PC-9 (cell line): ENCODE measurements at regions not wholly inside any gene's neighbourhood (a gene's known extent, or its start where the extent isn't known, plus 50 kb on each side); places are given as distances from the start of the nearest gene placed in this dataset.

Source experiments
- BruUV-seq: library from RNA; stranded (reverse); fragments of 400-500 nt; replicated peaks from 2 replicates; lab custom pipeline; 2021; lab: Mats Ljungman, UMichigan
- CTCF ChIA-PET: fragments of 300-600 bp; sonication (Branson Sonifier 250); formaldehyde crosslinking; loops from one replicate; lab custom pipeline; 2022; ENCODE audit warnings: antibody characterized with exemption; lab: Charles Lee
- POLR2A ChIA-PET: fragments of 300-600 bp; sonication (Branson Sonifier 250); formaldehyde crosslinking; loops from one replicate; lab custom pipeline; 2022; ENCODE audit warnings: antibody characterized with exemption; ENCODE audit not compliant: unreplicated experiment; lab: Charles Lee
- DNase-seq, 2 experiments: peaks; one replicate each; pipeline versions ENCODE4 v3.0.0 to v3.0.0-alpha.2; 2015 to 2022; ENCODE audit warnings: mixed read lengths in 1 of 2
- H2AFZ ChIP-seq: fragments of 200-600 bp; sonication (generic); 2 replicates; pipeline ENCODE4 v1.8.1; 2017; ENCODE audit warnings: antibody characterized with exemption
- H3F3A ChIP-seq: fragments of 200-600 bp; sonication (generic); 2 replicates; pipeline ENCODE4 v1.8.1; 2017; ENCODE audit warnings: antibody characterized with exemption, mild to moderate bottlenecking, low read depth; ENCODE audit not compliant: insufficient read depth
- H3K27ac ChIP-seq: fragments of 200-600 bp; sonication (generic); 2 replicates; pipeline ENCODE4 v1.6.1; 2016; ENCODE audit warnings: mixed run types
- H3K27me3 ChIP-seq: fragments of 200-600 bp; sonication (generic); 2 replicates; pipeline ENCODE4 v1.6.1; 2016; ENCODE audit warnings: low read depth, mixed run types; ENCODE audit not compliant: insufficient read depth
- H3K36me3 ChIP-seq: fragments of 200-600 bp; sonication (generic); 2 replicates; pipeline ENCODE4 v1.6.1; 2016; ENCODE audit warnings: low read depth, mixed run types
- H3K4me1 ChIP-seq: fragments of 200-600 bp; sonication (generic); replicated peaks from 2 replicates; pipeline ENCODE4 v1.6.1; 2016; ENCODE audit warnings: mixed run types; ENCODE audit not compliant: insufficient read depth
- H3K4me2 ChIP-seq: fragments of 200-600 bp; sonication (generic); 2 replicates; pipeline ENCODE4 v1.6.1; 2017; ENCODE audit warnings: mixed run types
- H3K4me3 ChIP-seq: fragments of 200-600 bp; sonication (generic); 2 replicates; pipeline ENCODE4 v1.6.1; 2016; ENCODE audit warnings: mixed run types
- H3K79me2 ChIP-seq: fragments of 200-600 bp; sonication (generic); 2 replicates; pipeline ENCODE4 v1.6.1; 2017; ENCODE audit warnings: low read depth, mixed run types
- H3K9me2 ChIP-seq: fragments of 200-600 bp; sonication (generic); 2 replicates; pipeline ENCODE4 v1.8.1; 2017; ENCODE audit warnings: mild to moderate bottlenecking; ENCODE audit not compliant: insufficient read depth
- H3K9me3 ChIP-seq: fragments of 200-600 bp; sonication (generic); 2 replicates; pipeline ENCODE4 v1.8.1; 2016; ENCODE audit warnings: low read depth; ENCODE audit not compliant: insufficient read depth
- H4K20me1 ChIP-seq: fragments of 200-600 bp; sonication (generic); 2 replicates; pipeline ENCODE4 v1.8.1; 2017; ENCODE audit not compliant: insufficient read depth
- EZH2 ChIP-seq: fragments of 200-600 bp; sonication (generic); IDR thresholded peaks from 2 replicates; pipeline ENCODE4 v1.8.0; 2017; ENCODE audit warnings: antibody characterized with exemption, low read depth
- intact Hi-C: fragments of 100-400 bp; cut with micrococcal nuclease; formaldehyde crosslinking; loops from one replicate; pipeline ENCODE4 v1.10.0; 2022; ENCODE audit not compliant: unreplicated experiment
- TF ChIP-seq, protein P1 (sequence below): fragments of 200-600 bp; sonication (generic); conservative IDR thresholded peaks from 2 replicates; pipeline ENCODE4 v1.6.1; 2017; ENCODE audit warnings: mixed run types, antibody characterized with exemption, mild to moderate bottlenecking, moderate library complexity

DNA sequence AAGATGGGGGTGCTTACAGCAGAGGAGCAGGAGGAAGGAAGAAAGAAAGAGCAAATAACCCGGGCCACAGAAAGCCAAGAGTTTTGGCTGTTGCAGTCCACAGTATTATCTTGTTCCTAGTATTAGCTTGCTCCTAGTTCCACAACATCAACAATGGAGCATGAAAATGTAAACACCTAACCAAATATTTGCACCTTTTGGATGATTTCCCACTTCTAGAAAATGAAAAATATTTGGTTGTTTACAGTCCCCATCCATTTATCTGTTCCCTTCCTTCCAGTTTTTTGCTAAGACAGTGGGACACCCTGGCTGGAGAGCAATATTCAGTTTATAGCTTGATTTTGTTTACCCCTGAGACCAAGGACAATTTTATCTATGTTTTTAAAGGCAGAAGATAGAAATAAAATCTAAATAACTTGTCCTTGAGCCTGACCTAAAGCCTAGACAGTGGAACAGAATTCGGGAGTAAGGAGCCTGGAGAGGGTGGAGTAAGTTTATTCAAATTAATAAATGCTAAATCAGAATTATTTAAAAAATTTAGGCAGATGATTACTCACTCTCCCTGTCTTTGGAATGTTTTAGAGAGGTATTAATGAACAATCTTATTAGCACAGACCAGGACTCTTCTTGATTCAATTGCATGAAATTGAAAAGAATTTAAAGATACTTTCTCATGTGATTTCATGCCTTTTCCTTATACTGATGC, 51.6 kb downstream of the RESF1 start:
- POLR2A ChIA-PET, result no interaction called here
- intact Hi-C loops, result no loop called here

DNA sequence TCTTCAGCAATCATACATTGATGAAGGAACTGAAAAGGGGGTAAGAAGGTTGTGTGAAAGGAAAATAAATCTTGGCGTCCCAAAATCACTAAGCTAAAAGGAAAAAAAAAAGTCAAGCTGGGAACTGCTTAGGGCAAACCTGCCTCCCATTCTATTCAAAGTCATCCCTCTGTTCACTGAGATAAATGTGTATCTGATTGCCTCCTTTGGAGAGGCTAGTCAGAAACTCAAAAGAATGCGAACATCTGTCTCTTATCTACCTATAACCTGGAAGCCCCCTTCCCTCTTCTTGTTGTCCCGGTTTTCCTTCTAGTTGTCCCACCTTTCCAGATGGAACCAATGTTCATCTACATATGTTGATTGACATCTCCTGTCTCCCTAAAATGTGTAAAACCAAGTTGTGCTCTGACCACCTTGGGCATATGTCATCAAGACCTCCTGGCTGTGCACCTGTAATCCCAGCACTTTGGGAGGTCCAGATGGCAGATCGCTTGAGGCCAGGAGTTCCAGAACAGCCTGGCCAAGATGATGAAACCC, 53.1 kb downstream of the RESF1 start:
- Histone ChIP-seq H3K36me3 (no peaks in the 10 kb centered on the region), H3K4me3 (no peak overlapping the region), H3K27me3 (no peaks in the 10 kb centered on the region), H3K9me3 (no peaks in the 10 kb centered on the region), H3K27ac (no peak overlapping the region), H3F3A (no peaks in the 10 kb centered on the region), H3K79me2 (no peaks in the 10 kb centered on the region), H3K4me2 (no peak overlapping the region), H3K9me2 (no peaks in the 10 kb centered on the region), H2AFZ (no peak overlapping the region), H4K20me1 (no peaks in the 10 kb centered on the region), H3K4me1 (no peaks in the 10 kb centered on the region)
- BruUV-seq, result no TSS peak
- intact Hi-C loops, result no loop called here
- CTCF ChIA-PET, result no interaction called here
- POLR2A ChIA-PET, result no interaction called here
- DNase-seq, result no peak
- TF ChIP-seq EZH2, result no peak
- TF ChIP-seq, protein P1, sequence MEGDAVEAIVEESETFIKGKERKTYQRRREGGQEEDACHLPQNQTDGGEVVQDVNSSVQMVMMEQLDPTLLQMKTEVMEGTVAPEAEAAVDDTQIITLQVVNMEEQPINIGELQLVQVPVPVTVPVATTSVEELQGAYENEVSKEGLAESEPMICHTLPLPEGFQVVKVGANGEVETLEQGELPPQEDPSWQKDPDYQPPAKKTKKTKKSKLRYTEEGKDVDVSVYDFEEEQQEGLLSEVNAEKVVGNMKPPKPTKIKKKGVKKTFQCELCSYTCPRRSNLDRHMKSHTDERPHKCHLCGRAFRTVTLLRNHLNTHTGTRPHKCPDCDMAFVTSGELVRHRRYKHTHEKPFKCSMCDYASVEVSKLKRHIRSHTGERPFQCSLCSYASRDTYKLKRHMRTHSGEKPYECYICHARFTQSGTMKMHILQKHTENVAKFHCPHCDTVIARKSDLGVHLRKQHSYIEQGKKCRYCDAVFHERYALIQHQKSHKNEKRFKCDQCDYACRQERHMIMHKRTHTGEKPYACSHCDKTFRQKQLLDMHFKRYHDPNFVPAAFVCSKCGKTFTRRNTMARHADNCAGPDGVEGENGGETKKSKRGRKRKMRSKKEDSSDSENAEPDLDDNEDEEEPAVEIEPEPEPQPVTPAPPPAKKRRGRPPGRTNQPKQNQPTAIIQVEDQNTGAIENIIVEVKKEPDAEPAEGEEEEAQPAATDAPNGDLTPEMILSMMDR, result no peak

More for the DNA sequence above, 51.6 kb downstream of the RESF1 start:
- Histone ChIP-seq H3K79me2 (no peaks in the 10 kb centered on the region), H3K9me3 (no peaks in the 10 kb centered on the region), H3K27me3 (no peaks in the 10 kb centered on the region), H3K27ac (no peak overlapping the region), H2AFZ (no peak overlapping the region), H3K36me3 (no peaks in the 10 kb centered on the region), H3K4me3 (no peak overlapping the region), H3K4me2 (no peak overlapping the region), H3K9me2 (no peaks in the 10 kb centered on the region), H3K4me1 (no peaks in the 10 kb centered on the region), H4K20me1 (no peaks in the 10 kb centered on the region), H3F3A (no peaks in the 10 kb centered on the region)
- TF ChIP-seq, protein P1, result no peak
- TF ChIP-seq EZH2, result no peak
- CTCF ChIA-PET, result no interaction called here
- no TSS peak for BruUV-seq
- DNase-seq, result no peak

DNA sequence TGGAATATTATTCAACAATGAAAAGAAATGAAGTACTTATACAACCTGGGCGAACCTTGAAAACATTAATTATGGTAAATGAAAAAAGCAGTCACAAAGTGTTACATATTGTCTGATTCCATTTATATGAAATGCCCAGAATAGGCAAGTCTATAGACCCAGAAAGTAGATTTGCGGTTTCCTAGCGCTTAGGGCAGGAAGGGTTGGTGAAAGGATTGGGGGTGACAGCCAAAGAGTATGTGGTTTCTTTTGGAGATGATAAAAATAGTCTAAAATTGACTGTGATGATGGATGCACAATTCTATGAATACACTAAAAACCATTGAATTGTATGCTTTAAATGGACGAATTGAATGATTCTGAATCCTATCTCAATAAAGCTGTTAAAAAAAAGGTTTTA, 55.8 kb downstream of the RESF1 start:
- no peak overlapping the region for H3K4me2 ChIP-seq
- H3K27ac ChIP-seq, result no peak overlapping the region
- intact Hi-C loops, result no loop called here
- H3K36me3 ChIP-seq, result no peaks in the 10 kb centered on the region
- H3K4me3 ChIP-seq, result no peak overlapping the region
- no peaks in the 10 kb centered on the region for H3K79me2 ChIP-seq
- BruUV-seq, result no TSS peak
- CTCF ChIA-PET, result no interaction called here
- H2AFZ ChIP-seq, result no peak overlapping the region
- POLR2A ChIA-PET, result no interaction called here
- no peaks in the 10 kb centered on the region for H3K27me3 ChIP-seq
- no peaks in the 10 kb centered on the region for H3K9me3 ChIP-seq
- no peaks in the 10 kb centered on the region for H3K9me2 ChIP-seq
- no peaks in the 10 kb centered on the region for H4K20me1 ChIP-seq
- no peaks in the 10 kb centered on the region for H3F3A ChIP-seq
- no peak for TF ChIP-seq EZH2
- TF ChIP-seq, protein P1, result no peak
- no peaks in the 10 kb centered on the region for H3K4me1 ChIP-seq
- no peak for DNase-seq
